ENCODE measurements at regions not wholly inside any gene's neighbourhood (a gene's known extent, or its start where the extent isn't known, plus 50 kb on each side); places are given as distances from the start of the nearest gene placed in this dataset.
"Not testable (repeated sequence)": the region's sequence is repeated elsewhere in the genome, so short reads cannot be mapped to it uniquely, and the experiment has no call there.

DNA sequence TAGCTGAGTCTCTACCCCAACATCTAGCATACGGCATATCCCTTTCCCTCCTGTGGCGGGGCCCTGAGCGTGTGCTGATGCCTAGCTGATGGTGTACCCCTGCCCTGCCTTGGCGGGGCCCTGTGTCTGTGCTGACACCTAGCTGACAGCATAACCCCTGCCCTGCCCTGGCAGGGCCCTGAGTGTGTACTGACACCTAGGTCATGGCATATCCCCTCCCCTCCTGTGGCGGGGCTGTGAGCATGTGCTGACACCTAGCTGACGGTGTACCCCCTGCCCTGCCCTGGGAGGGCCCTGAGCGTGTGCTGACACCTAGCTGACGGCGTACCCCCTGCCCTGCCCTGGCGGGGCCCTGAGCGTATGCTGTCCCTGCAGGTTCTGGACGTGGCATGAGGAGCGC, 414.0 kb upstream of the AMELY start:
- Histone ChIP-seq H3K9me3 (ENCODE audit: control insufficient read depth, insufficient read depth, low read length) (no peaks in the 10 kb centered on the region), H3K4me3 (ENCODE audit: low read depth, low read length) (no peak overlapping the region), H3K27me3 (ENCODE audit: control insufficient read depth, insufficient read depth, low read length) (no peaks in the 10 kb centered on the region), H3K27ac (ENCODE audit: low read depth, low read length) (no peak overlapping the region)
- no peak for TF ChIP-seq CTCF (IDR thresholded peaks at IDR 0.05; ENCODE audit: low read depth, low read length)
- ChIA-PET POLR2A (interaction anchor here (1.0 kb wide), 1 partner anchor 52 kb away, joined by 3 read pairs; no protein-coding TSS in a partner anchor), CTCF (no interaction called here)
- DNase-seq (ENCODE audit: low read depth, low spot score), result no peak

- no peak for DNase-seq (ENCODE audit: low read depth, low spot score)
- Histone ChIP-seq H3K9me3 (ENCODE audit: control insufficient read depth, insufficient read depth, low read length) (no peaks in the 10 kb centered on the region), H3K4me3 (ENCODE audit: low read depth, low read length) (no peak overlapping the region), H3K27me3 (ENCODE audit: control insufficient read depth, insufficient read depth, low read length) (no peaks in the 10 kb centered on the region), H3K27ac (ENCODE audit: low read depth, low read length) (no peak overlapping the region)
- no peak for TF ChIP-seq CTCF (IDR thresholded peaks at IDR 0.05; ENCODE audit: low read depth, low read length)
- CTCF ChIA-PET, result interaction anchor here (0.5 kb wide), 1 partner anchor 24 kb away, joined by 3 read pairs; no protein-coding TSS in a partner anchor
- POLR2A ChIA-PET, result no interaction called here
Measured at GRCh38 chrY:7320751-7321150, 409.2 kb upstream of the AMELY start.

DNA sequence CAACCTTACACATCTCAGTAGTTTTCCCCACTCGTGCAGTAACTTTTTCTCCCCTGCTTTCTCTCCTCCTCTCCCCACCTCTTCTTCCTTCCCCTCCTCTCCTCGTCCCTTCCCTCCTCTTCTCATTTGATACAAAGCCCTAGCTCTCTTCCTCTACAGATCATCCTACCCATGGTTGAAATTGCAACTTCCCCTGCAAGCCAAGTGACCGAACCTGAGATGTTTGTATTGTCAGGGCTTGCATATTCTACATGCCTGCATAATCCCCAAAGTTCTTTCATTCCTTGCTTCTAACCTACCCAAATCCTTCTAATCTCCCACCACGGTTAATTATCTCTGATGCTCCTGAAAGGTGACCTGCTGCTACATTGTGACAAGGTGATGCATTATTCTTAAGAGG, 408.6 kb upstream of the AMELY start:
- H3K4me3 ChIP-seq (ENCODE audit: low read depth, low read length); DNase-seq (ENCODE audit: low read depth, low spot score); POLR2A ChIA-PET; CTCF ChIA-PET; H3K9me3 ChIP-seq (ENCODE audit: control insufficient read depth, insufficient read depth, low read length); H3K27me3 ChIP-seq (ENCODE audit: control insufficient read depth, insufficient read depth, low read length); H3K27ac ChIP-seq (ENCODE audit: low read depth, low read length): not testable (repeated sequence)

- Histone ChIP-seq H3K9me3 (ENCODE audit: control insufficient read depth, insufficient read depth, low read length) (no peaks in the 10 kb centered on the region), H3K27ac (ENCODE audit: low read depth, low read length) (no peak overlapping the region), H3K27me3 (ENCODE audit: control insufficient read depth, insufficient read depth, low read length) (no peaks in the 10 kb centered on the region), H3K4me3 (ENCODE audit: low read depth, low read length) (no peak overlapping the region)
- ChIA-PET CTCF (no interaction called here), POLR2A (no interaction called here)
- DNase-seq (ENCODE audit: low read depth, low spot score), result no peak
- no peak for TF ChIP-seq CTCF (IDR thresholded peaks at IDR 0.05; ENCODE audit: low read depth, low read length)
Measured at GRCh38 chrY:7318122-7318521, 406.6 kb upstream of the AMELY start.

GRCh38 chrY:7317571-7317970, 406.0 kb upstream of the AMELY start:
- ChIA-PET CTCF (no interaction called here), POLR2A (no interaction called here)

More at GRCh38 chrY:7317571-7317970, 406.0 kb upstream of the AMELY start:
- Histone ChIP-seq H3K27me3 (ENCODE audit: control insufficient read depth, insufficient read depth, low read length) (no peaks in the 10 kb centered on the region), H3K27ac (ENCODE audit: low read depth, low read length) (no peak overlapping the region), H3K9me3 (ENCODE audit: control insufficient read depth, insufficient read depth, low read length) (no peaks in the 10 kb centered on the region), H3K4me3 (ENCODE audit: low read depth, low read length) (no peak overlapping the region)
- no peak for DNase-seq (ENCODE audit: low read depth, low spot score)
- no peak for TF ChIP-seq CTCF (IDR thresholded peaks at IDR 0.05; ENCODE audit: low read depth, low read length)
